HL-60 (cell line): ENCODE measurements at regions not wholly inside any gene's neighbourhood (a gene's known extent, or its start where the extent isn't known, plus 50 kb on each side); places are given as distances from the start of the nearest gene placed in this dataset.
A peak's percentile ranks its signal among the peaks of the same experiment; 100 is the strongest.

Experiments used
- DNase-seq, 2 experiments: peaks; one replicate each; pipeline ENCODE4 v3.0.0-alpha.2; 2010 to 2020; ENCODE audit warnings: low read depth in 1 of 2, low spot score in 1 of 2
- H3K27ac ChIP-seq: fragments of 250-450 bp; sonication (Bioruptor Pico); replicated peaks from 2 replicates; pipeline ENCODE4 v1.5.1; 2020; ENCODE audit warnings: mild to moderate bottlenecking, moderate library complexity
- H3K27me3 ChIP-seq: fragments of 250-450 bp; sonication (Bioruptor Pico); 2 replicates; pipeline ENCODE4 v1.5.1; 2021; ENCODE audit warnings: mild to moderate bottlenecking, moderate library complexity; ENCODE audit not compliant: insufficient read depth, poor library complexity, severe bottlenecking
- H3K4me3 ChIP-seq: replicated peaks from 2 replicates; pipeline ENCODE4 v1.5.1; 2011; ENCODE audit warnings: mild to moderate bottlenecking, control low read depth, low read length; ENCODE audit not compliant: insufficient read depth
- CTCF ChIP-seq: IDR thresholded peaks from one replicate; pipeline ENCODE4 v1.5.1; 2011; ENCODE audit warnings: low read length, control low read depth, inconsistent platforms; ENCODE audit not compliant: insufficient read depth
- GABPA ChIP-seq: IDR thresholded peaks from 2 replicates; pipeline ENCODE4 v1.6.1; 2012; ENCODE audit warnings: low read depth
- POLR2AphosphoS5 ChIP-seq: IDR thresholded peaks from 2 replicates; pipeline ENCODE4 v1.6.1; 2012; ENCODE audit warnings: low read depth
- REST ChIP-seq: IDR thresholded peaks from 2 replicates; pipeline ENCODE4 v1.6.1; 2012; ENCODE audit warnings: low read depth; ENCODE audit not compliant: insufficient replicate concordance
- SPI1 ChIP-seq: IDR thresholded peaks from 2 replicates; pipeline ENCODE4 v1.6.1; 2012; ENCODE audit warnings: low read depth, mild to moderate bottlenecking, borderline replicate concordance

GRCh38 chr16:13492046-13492445 is 427.9 kb upstream of the ERCC4 start:
- no peak for DNase-seq
- H3K27me3 ChIP-seq: no peaks in the 10 kb centered on the region
- H3K4me3 ChIP-seq: no peak overlapping the region
- TF ChIP-seq GABPA (no peak), POLR2AphosphoS5 (no peak), SPI1 (no peak), CTCF (no peak), REST (no peak)
- H3K27ac ChIP-seq: no peak overlapping the region

GRCh38 chr16:13503960-13504635 is 415.9 kb upstream of the ERCC4 start:
- H3K4me3 ChIP-seq: no peak overlapping the region
- TF ChIP-seq POLR2AphosphoS5 (no peak), CTCF (no peak), GABPA (no peak), REST (no peak), SPI1 (no peak)
- no peak overlapping the region for H3K27ac ChIP-seq
- no peaks in the 10 kb centered on the region for H3K27me3 ChIP-seq
- DNase-seq: no peak

GRCh38 chr16:13507530-13507929 is 412.4 kb upstream of the ERCC4 start:
- no peak for TF ChIP-seq REST
- no peak for TF ChIP-seq POLR2AphosphoS5
- no peak for TF ChIP-seq CTCF
- no peak for TF ChIP-seq GABPA
- no peak for TF ChIP-seq SPI1
- Histone ChIP-seq H3K27ac (no peak overlapping the region), H3K27me3 (no peaks in the 10 kb centered on the region), H3K4me3 (no peak overlapping the region)
- DNase-seq: peak in 1 of 2 experiments; percentile 24
